ENCODE measurements at regions not wholly inside any gene's neighbourhood (a gene's known extent, or its start where the extent isn't known, plus 50 kb on each side); places are given as distances from the start of the nearest gene placed in this dataset.

DNA sequence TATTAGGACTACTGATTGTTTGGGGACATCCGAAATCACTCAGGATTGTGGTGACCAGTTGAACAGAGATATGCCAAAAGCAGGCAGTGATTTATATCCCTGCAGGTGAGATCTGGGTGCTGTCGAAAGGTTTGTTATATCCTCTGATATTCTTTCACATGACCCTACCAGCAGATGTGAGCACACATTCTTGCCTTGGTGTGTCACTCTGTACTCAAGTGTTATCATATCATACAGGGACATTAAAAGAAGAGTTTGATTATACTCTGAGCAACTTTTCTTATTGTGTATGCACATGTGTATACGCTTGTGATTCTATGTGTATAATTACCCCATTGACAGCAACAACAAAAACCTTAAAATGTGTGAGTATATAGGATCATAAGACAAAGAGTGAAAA is 381.2 kb upstream of the IGFBP7 start:
- TF ChIP-seq POLR2AphosphoS5 (IDR thresholded peaks at IDR 0.05) (no peak), POLR2A (IDR thresholded peaks at IDR 0.05) (no peak), EP300 (IDR thresholded peaks at IDR 0.05) (no peak)
- TF ChIP-seq, protein P1, sequence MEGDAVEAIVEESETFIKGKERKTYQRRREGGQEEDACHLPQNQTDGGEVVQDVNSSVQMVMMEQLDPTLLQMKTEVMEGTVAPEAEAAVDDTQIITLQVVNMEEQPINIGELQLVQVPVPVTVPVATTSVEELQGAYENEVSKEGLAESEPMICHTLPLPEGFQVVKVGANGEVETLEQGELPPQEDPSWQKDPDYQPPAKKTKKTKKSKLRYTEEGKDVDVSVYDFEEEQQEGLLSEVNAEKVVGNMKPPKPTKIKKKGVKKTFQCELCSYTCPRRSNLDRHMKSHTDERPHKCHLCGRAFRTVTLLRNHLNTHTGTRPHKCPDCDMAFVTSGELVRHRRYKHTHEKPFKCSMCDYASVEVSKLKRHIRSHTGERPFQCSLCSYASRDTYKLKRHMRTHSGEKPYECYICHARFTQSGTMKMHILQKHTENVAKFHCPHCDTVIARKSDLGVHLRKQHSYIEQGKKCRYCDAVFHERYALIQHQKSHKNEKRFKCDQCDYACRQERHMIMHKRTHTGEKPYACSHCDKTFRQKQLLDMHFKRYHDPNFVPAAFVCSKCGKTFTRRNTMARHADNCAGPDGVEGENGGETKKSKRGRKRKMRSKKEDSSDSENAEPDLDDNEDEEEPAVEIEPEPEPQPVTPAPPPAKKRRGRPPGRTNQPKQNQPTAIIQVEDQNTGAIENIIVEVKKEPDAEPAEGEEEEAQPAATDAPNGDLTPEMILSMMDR (IDR thresholded peaks at IDR 0.05) = no peak

All from suprapubic skin (tissue), 4 donors.